ENCODE measurements at regions not wholly inside any gene's neighbourhood (a gene's known extent, or its start where the extent isn't known, plus 50 kb on each side); places are given as distances from the start of the nearest gene placed in this dataset.

DNA sequence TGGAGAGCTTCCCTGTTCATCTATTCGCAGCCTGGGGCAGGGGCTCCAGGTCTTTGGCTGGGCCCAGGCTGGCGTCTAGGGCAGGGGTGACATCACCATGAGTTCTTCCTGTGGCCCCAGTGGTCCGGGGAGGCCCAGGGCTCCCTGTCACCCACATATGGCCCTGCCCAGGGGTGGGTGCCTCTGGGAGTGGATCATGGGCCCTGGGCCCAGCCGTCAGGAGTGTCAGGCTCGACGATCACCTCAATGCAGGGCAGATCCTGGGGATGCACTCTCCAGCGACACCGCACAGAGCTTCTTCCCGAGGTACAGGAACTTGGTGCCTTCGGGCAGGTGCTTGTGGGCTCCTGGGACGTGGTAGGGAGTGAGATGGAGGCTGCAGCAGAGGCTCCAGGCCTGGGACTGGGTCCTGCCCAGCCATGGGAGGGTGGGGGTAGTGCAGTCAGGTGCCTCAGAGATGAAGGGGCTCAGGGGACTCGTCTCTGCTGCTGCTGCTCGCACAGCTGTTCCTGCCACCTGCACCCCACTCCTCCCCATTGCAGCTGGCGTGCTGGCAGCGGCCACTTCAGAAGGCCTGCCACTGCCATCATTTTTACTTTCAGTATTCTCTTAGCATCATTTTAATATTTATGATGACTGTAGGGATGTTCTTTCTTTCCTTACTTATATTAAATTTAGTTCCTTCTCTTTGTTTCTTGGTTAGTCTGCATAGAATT lies 196.0 kb upstream of the VRK2 start:
- ChIA-PET POLR2A (no interaction called here), CTCF (ENCODE audit: low intra/inter-chr PET ratio, low total read pairs) (no interaction called here)
- H3K4me3 ChIP-seq (replicated peaks in 1 of 3; ENCODE audit: insufficient read depth in 1 of 3, low read depth in 2 of 3, low read length in 3 of 3) = no peak overlapping the region
- no peak overlapping the region for H2AFZ ChIP-seq (ENCODE audit: low read length)
- no TSS peak for BruUV-seq (replicated peaks)
- WGBS (ENCODE audit: low lambda C conversion rate) = 20% methylated on average over 8 of the region's 15 CpGs
- H3K4me1 ChIP-seq (ENCODE audit: insufficient read depth, low read length) = no peaks in the 10 kb centered on the region
- no peak overlapping the region for H3K27ac ChIP-seq (ENCODE audit: extremely low read length, insufficient read depth, low read length)
- no peak overlapping the region for H3K9ac ChIP-seq (ENCODE audit: insufficient read depth, low read depth, low read length)
- no peaks in the 10 kb centered on the region for H3K36me3 ChIP-seq (replicated peaks in 1 of 2; ENCODE audit: control insufficient read depth in 1 of 2, insufficient read depth in 2 of 2, low read length in 2 of 2)
- intact Hi-C loops (cut with micrococcal nuclease; ENCODE audit: unreplicated experiment) (no loop called here), in situ Hi-C loops (cut with HindIII; ENCODE audit: extremely low pct_ligation_motif_present, low pct_unique_long_range_greater_than_20kb) (no loop called here)
- no peak for DNase-seq (ENCODE audit: low spot score)
- no peaks in the 10 kb centered on the region for H3K27me3 ChIP-seq (ENCODE audit: control insufficient read depth in 1 of 2, insufficient read depth in 2 of 2, low read length in 2 of 2)
- ATAC-seq = no peak; the same call in 2 of the 3 replicates
- no peaks in the 10 kb centered on the region for H4K20me1 ChIP-seq (ENCODE audit: insufficient read depth, low read length)
- no peaks in the 10 kb centered on the region for H3K79me2 ChIP-seq (ENCODE audit: insufficient read depth, low read length)
- H3K9me3 ChIP-seq (ENCODE audit: low read length) = no peaks in the 10 kb centered on the region
- no peak overlapping the region for H3K4me2 ChIP-seq (ENCODE audit: low read depth, low read length)
- no peak for FAIRE-seq
- TF ChIP-seq THAP9 (CRISPR knock-in tag; IDR thresholded peaks at IDR 0.05; ENCODE audit: borderline replicate concordance) (no peak), PPARG (CRISPR knock-in tag; conservative IDR thresholded peaks at IDR 0.05) (no peak)

DNA sequence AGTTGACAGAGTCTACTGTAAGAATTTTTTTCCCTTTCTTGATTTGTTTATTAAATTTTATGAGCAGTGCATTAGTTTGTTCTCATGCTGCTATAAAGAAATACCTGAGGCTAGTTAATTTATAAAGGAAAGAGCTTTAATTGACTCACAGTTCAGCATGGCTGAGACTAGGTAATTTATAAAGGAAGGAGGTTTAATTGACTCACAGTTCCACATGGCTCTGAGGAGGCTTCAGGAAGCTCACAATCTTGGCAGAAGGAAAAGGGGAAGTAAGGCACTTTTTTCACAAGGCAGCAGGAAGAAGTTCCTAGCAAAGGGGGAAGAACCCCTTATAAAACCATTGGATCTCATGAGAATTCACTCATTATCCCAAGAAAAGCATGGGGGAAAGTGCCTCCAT lies 191.4 kb upstream of the VRK2 start:
- no peak for FAIRE-seq
- no peaks in the 10 kb centered on the region for H3K9me3 ChIP-seq (ENCODE audit: low read length)
- H3K9ac ChIP-seq (ENCODE audit: insufficient read depth, low read depth, low read length) = no peak overlapping the region
- H3K36me3 ChIP-seq (replicated peaks in 1 of 2; ENCODE audit: control insufficient read depth in 1 of 2, insufficient read depth in 2 of 2, low read length in 2 of 2) = no peaks in the 10 kb centered on the region
- H3K4me1 ChIP-seq (ENCODE audit: insufficient read depth, low read length) = no peaks in the 10 kb centered on the region
- BruUV-seq (replicated peaks) = no TSS peak
- H3K4me2 ChIP-seq (ENCODE audit: low read depth, low read length) = no peak overlapping the region
- DNase-seq (ENCODE audit: low spot score) = no peak
- no peaks in the 10 kb centered on the region for H4K20me1 ChIP-seq (ENCODE audit: insufficient read depth, low read length)
- ChIA-PET POLR2A (no interaction called here), CTCF (ENCODE audit: low intra/inter-chr PET ratio, low total read pairs) (no interaction called here)
- no peak overlapping the region for H3K27ac ChIP-seq (ENCODE audit: extremely low read length, insufficient read depth, low read length)
- no peak for TF ChIP-seq SIX4 (CRISPR knock-in tag; IDR thresholded peaks at IDR 0.05)
- no peak for TF ChIP-seq GATA4 (IDR thresholded peaks at IDR 0.05; ENCODE audit: borderline replicate concordance, low read depth)
- TF ChIP-seq, protein P1, sequence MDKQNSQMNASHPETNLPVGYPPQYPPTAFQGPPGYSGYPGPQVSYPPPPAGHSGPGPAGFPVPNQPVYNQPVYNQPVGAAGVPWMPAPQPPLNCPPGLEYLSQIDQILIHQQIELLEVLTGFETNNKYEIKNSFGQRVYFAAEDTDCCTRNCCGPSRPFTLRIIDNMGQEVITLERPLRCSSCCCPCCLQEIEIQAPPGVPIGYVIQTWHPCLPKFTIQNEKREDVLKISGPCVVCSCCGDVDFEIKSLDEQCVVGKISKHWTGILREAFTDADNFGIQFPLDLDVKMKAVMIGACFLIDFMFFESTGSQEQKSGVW (CRISPR knock-in tag; IDR thresholded peaks at IDR 0.05; ENCODE audit: borderline replicate concordance) = no peak
- no peaks in the 10 kb centered on the region for H3K27me3 ChIP-seq (ENCODE audit: control insufficient read depth in 1 of 2, insufficient read depth in 2 of 2, low read length in 2 of 2)
- no peak overlapping the region for H3K4me3 ChIP-seq (replicated peaks in 1 of 3; ENCODE audit: insufficient read depth in 1 of 3, low read depth in 2 of 3, low read length in 3 of 3)
- no peak for ATAC-seq
- intact Hi-C loops (cut with micrococcal nuclease; ENCODE audit: unreplicated experiment) (no loop called here), in situ Hi-C loops (cut with HindIII; ENCODE audit: extremely low pct_ligation_motif_present, low pct_unique_long_range_greater_than_20kb) (no loop called here)
- H3K79me2 ChIP-seq (ENCODE audit: insufficient read depth, low read length) = no peaks in the 10 kb centered on the region
- H2AFZ ChIP-seq (ENCODE audit: low read length) = no peak overlapping the region
